ENCODE measurements at regions not wholly inside any gene's neighbourhood (a gene's known extent, or its start where the extent isn't known, plus 50 kb on each side); places are given as distances from the start of the nearest gene placed in this dataset.

DNA sequence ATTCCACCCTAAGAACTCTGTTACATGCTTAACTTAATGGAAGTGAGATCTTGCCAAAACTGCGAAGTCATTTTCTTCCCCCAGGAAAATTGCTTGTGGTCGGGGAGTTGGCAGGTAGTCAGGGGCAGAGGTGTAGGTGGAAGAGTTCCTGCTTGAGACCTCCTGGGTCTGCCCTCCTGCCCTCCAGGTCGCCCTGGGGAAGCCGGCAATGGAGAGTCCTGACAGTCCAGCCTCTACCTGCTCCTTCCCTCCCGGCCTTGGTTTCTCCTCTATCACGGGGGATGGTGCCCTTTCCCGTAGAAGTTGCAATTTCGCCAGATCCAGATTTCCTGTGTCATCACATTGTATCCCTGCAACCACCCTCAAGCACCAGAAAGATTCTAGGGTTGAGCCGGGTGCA is 463.8 kb downstream of the MATN1 start:
- H3K4me1 ChIP-seq (ENCODE audit: control insufficient read depth, insufficient read depth, low read length): no peaks in the 10 kb centered on the region
- no peak for DNase-seq
- no peaks in the 10 kb centered on the region for H3K36me3 ChIP-seq (ENCODE audit: control insufficient read depth, insufficient read depth, low read length)
- no peak overlapping the region for H3K27ac ChIP-seq (ENCODE audit: low read length)
- peaks cover 23% of the 10 kb centered on the region for H3K27me3 ChIP-seq (ENCODE audit: control insufficient read depth, insufficient read depth, low read length)
- no peaks in the 10 kb centered on the region for H3K9me3 ChIP-seq (replicated peaks; ENCODE audit: control insufficient read depth, low read depth, low read length)
- 58% methylated on average over 6 of the region's 9 CpGs for WGBS (ENCODE audit: insufficient coverage)
- no peak overlapping the region for H3K4me3 ChIP-seq (ENCODE audit: low read length)

GRCh38 chr1:30258876-30259275 is 464.5 kb downstream of the MATN1 start:
- Histone ChIP-seq H3K27me3 (ENCODE audit: control insufficient read depth, insufficient read depth, low read length) (peaks cover 25% of the 10 kb centered on the region), H3K36me3 (ENCODE audit: control insufficient read depth, insufficient read depth, low read length) (no peaks in the 10 kb centered on the region), H3K27ac (ENCODE audit: low read length) (no peak overlapping the region), H3K4me3 (ENCODE audit: low read length) (no peak overlapping the region), H3K4me1 (ENCODE audit: control insufficient read depth, insufficient read depth, low read length) (no peaks in the 10 kb centered on the region), H3K9me3 (replicated peaks; ENCODE audit: control insufficient read depth, low read depth, low read length) (no peaks in the 10 kb centered on the region)
- 4% methylated on average over 3 of the region's 4 CpGs for WGBS (ENCODE audit: insufficient coverage)
- no peak for DNase-seq

GRCh38 chr1:30258471-30258870 is 464.9 kb downstream of the MATN1 start:
- no peak for DNase-seq
- H3K27ac ChIP-seq (ENCODE audit: low read length): no peak overlapping the region
- peaks cover 25% of the 10 kb centered on the region for H3K27me3 ChIP-seq (ENCODE audit: control insufficient read depth, insufficient read depth, low read length)
- H3K9me3 ChIP-seq (replicated peaks; ENCODE audit: control insufficient read depth, low read depth, low read length): no peaks in the 10 kb centered on the region
- H3K36me3 ChIP-seq (ENCODE audit: control insufficient read depth, insufficient read depth, low read length): no peaks in the 10 kb centered on the region
- H3K4me1 ChIP-seq (ENCODE audit: control insufficient read depth, insufficient read depth, low read length): no peaks in the 10 kb centered on the region
- no peak overlapping the region for H3K4me3 ChIP-seq (ENCODE audit: low read length)
- WGBS (ENCODE audit: insufficient coverage): 63% methylated on average over 4 of the region's 6 CpGs

DNA sequence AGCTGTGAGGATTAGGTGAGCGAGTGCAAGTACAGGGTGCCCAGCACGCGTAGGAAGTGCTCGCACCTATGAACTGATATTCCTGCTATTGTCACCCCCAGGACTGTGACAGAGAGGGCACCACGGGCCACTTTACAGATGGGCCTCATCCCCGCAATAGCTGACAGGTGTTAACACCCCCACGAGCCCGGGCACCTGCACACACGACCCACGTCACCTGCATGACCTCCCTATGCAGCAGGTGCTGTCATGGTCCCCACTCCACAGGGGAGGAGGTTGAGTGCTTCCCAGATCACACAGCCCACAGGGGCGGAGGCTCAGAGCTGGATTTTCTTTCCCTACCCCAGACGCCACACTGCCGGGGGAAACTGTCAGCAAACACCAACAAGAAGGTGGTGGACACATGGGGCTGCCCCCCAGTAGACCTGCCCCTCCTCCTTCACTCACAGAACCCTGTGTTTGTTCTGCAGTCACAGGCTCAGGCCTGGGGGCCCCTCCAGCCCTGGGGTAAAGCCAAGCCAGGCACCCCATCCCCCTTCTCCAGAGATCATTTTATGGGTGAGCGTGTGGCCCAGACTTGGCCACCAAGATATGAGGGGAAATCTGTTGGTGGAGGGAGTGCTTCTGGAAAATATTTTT is 465.5 kb downstream of the MATN1 start:
- H3K27me3 ChIP-seq (ENCODE audit: control insufficient read depth, insufficient read depth, low read length): peaks cover 25% of the 10 kb centered on the region
- no peaks in the 10 kb centered on the region for H3K4me1 ChIP-seq (ENCODE audit: control insufficient read depth, insufficient read depth, low read length)
- H3K9me3 ChIP-seq (replicated peaks; ENCODE audit: control insufficient read depth, low read depth, low read length): no peaks in the 10 kb centered on the region
- WGBS (ENCODE audit: insufficient coverage): 60% methylated on average over 7 of the region's 14 CpGs
- no peak for DNase-seq
- no peak overlapping the region for H3K27ac ChIP-seq (ENCODE audit: low read length)
- no peaks in the 10 kb centered on the region for H3K36me3 ChIP-seq (ENCODE audit: control insufficient read depth, insufficient read depth, low read length)
- no peak overlapping the region for H3K4me3 ChIP-seq (ENCODE audit: low read length)

- no peak for DNase-seq
- Histone ChIP-seq H3K4me1 (ENCODE audit: control insufficient read depth, insufficient read depth, low read length) (no peaks in the 10 kb centered on the region), H3K27ac (ENCODE audit: low read length) (no peak overlapping the region), H3K36me3 (ENCODE audit: control insufficient read depth, insufficient read depth, low read length) (no peaks in the 10 kb centered on the region), H3K27me3 (ENCODE audit: control insufficient read depth, insufficient read depth, low read length) (peaks cover 26% of the 10 kb centered on the region), H3K4me3 (ENCODE audit: low read length) (no peak overlapping the region), H3K9me3 (replicated peaks; ENCODE audit: control insufficient read depth, low read depth, low read length) (no peaks in the 10 kb centered on the region)
- no CpG with 5 or more reads among the region's 1 CpG for WGBS (ENCODE audit: insufficient coverage)
These were observed 466.1 kb downstream of the MATN1 start for GRCh38 chr1:30257322-30257721.

DNA sequence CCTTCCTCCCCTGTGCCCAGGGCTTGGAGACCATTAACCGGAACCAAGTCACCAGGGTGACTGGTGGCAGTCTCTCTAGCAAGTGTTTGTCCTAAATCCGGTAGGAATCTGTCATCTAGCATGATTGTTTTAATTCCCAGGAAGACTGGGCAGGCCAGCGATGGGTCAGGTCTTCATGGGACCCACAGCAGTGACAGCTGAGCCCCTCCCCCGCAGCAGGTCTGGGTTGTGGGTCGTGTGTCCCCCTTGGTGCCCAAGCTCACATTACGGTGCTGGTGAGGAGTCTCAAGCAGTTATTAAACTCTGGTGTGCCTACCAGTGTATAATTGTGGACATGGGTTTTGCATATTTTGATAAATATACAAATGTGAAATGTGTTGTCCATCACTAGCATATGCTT is 466.5 kb downstream of the MATN1 start:
- H3K27me3 ChIP-seq (ENCODE audit: control insufficient read depth, insufficient read depth, low read length): peaks cover 28% of the 10 kb centered on the region
- WGBS (ENCODE audit: insufficient coverage): 73% methylated on average over 5 of the region's 6 CpGs
- no peaks in the 10 kb centered on the region for H3K36me3 ChIP-seq (ENCODE audit: control insufficient read depth, insufficient read depth, low read length)

DNA sequence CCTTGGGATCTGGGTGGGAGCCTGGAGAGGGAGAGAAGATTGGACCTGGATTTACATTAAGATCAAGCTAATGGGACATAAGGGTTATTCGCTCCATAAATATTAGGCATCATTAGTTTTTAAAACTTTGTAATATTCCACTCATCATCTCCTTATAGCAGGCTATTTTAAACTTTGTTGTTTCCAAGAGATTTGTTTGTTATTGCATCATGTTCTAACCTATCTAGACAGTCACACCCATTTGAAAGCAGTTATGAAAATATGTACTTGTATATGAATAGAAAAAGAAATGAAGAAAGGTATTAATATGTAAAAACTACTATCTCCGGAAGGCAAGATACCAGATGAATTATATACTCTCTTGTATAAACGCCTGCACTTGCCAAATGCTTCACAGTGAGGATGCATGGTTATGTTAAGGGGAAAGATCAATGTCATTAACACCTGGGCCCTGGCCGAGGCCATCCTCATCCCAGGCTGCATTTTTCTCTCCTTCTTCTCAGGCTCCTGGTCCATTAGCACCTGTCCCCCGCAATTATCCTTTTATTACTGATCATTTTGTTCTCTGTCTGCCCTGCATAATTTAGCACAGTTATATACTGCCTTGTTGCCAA is 468.2 kb downstream of the MATN1 start:
- no peak for DNase-seq
- H3K27me3 ChIP-seq (ENCODE audit: control insufficient read depth, insufficient read depth, low read length): peaks cover 26% of the 10 kb centered on the region
- 40% methylated on average over 2 of the region's 5 CpGs for WGBS (ENCODE audit: insufficient coverage)

More for the DNA sequence above, 466.5 kb downstream of the MATN1 start:
- DNase-seq: no peak
- Histone ChIP-seq H3K27ac (ENCODE audit: low read length) (no peak overlapping the region), H3K9me3 (replicated peaks; ENCODE audit: control insufficient read depth, low read depth, low read length) (no peaks in the 10 kb centered on the region), H3K4me3 (ENCODE audit: low read length) (no peak overlapping the region), H3K4me1 (ENCODE audit: control insufficient read depth, insufficient read depth, low read length) (no peaks in the 10 kb centered on the region)

GRCh38 chr1:30253807-30254440 is 469.5 kb downstream of the MATN1 start:
- H3K4me3 ChIP-seq (ENCODE audit: low read length): no peak overlapping the region
- DNase-seq: no peak
- no peaks in the 10 kb centered on the region for H3K9me3 ChIP-seq (replicated peaks; ENCODE audit: control insufficient read depth, low read depth, low read length)
- no peaks in the 10 kb centered on the region for H3K4me1 ChIP-seq (ENCODE audit: control insufficient read depth, insufficient read depth, low read length)
- WGBS (ENCODE audit: insufficient coverage): 86% methylated on average over 6 of the region's 8 CpGs
- no peaks in the 10 kb centered on the region for H3K36me3 ChIP-seq (ENCODE audit: control insufficient read depth, insufficient read depth, low read length)
- peaks cover 16% of the 10 kb centered on the region for H3K27me3 ChIP-seq (ENCODE audit: control insufficient read depth, insufficient read depth, low read length)
- H3K27ac ChIP-seq (ENCODE audit: low read length): no peak overlapping the region

More for the DNA sequence above, 468.2 kb downstream of the MATN1 start:
- no peaks in the 10 kb centered on the region for H3K36me3 ChIP-seq (ENCODE audit: control insufficient read depth, insufficient read depth, low read length)
- H3K4me1 ChIP-seq (ENCODE audit: control insufficient read depth, insufficient read depth, low read length): no peaks in the 10 kb centered on the region
- no peak overlapping the region for H3K27ac ChIP-seq (ENCODE audit: low read length)
- H3K9me3 ChIP-seq (replicated peaks; ENCODE audit: control insufficient read depth, low read depth, low read length): no peaks in the 10 kb centered on the region
- no peak overlapping the region for H3K4me3 ChIP-seq (ENCODE audit: low read length)

DNA sequence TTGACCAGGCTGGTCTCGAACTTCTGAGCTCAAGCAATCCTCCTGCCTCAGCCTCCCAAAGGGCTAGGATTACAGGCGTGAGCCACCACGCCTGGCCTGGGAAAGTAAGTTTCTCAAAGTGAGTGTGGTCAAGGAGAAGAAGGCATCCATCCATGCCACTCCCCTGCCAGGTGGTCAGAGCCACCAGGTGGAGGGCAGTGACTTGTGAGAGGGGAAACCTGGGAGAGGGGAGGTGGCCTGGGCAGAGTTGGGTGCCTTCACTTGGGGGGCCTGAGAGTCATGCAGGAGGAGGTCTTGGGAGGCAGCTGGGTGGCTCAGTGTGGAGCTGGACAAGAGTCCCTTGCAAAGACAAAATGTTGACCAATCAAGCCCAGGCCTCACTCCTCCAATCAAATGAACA is 470.0 kb downstream of the MATN1 start:
- no CpG with 5 or more reads among the region's 3 CpGs for WGBS (ENCODE audit: insufficient coverage)

GRCh38 chr1:30250984-30251850 is 472.2 kb downstream of the MATN1 start:
- Histone ChIP-seq H3K27me3 (ENCODE audit: control insufficient read depth, insufficient read depth, low read length) (peaks cover 7% of the 10 kb centered on the region), H3K4me3 (ENCODE audit: low read length) (no peak overlapping the region), H3K27ac (ENCODE audit: low read length) (no peak overlapping the region), H3K36me3 (ENCODE audit: control insufficient read depth, insufficient read depth, low read length) (no peaks in the 10 kb centered on the region), H3K9me3 (replicated peaks; ENCODE audit: control insufficient read depth, low read depth, low read length) (no peaks in the 10 kb centered on the region), H3K4me1 (ENCODE audit: control insufficient read depth, insufficient read depth, low read length) (no peaks in the 10 kb centered on the region)
- no peak for DNase-seq
- WGBS (ENCODE audit: insufficient coverage): 57% methylated on average over 1 of the region's 6 CpGs

More for the DNA sequence above, 470.0 kb downstream of the MATN1 start:
- Histone ChIP-seq H3K4me3 (ENCODE audit: low read length) (no peak overlapping the region), H3K27me3 (ENCODE audit: control insufficient read depth, insufficient read depth, low read length) (peaks cover 13% of the 10 kb centered on the region), H3K27ac (ENCODE audit: low read length) (no peak overlapping the region), H3K9me3 (replicated peaks; ENCODE audit: control insufficient read depth, low read depth, low read length) (no peaks in the 10 kb centered on the region), H3K36me3 (ENCODE audit: control insufficient read depth, insufficient read depth, low read length) (no peaks in the 10 kb centered on the region), H3K4me1 (ENCODE audit: control insufficient read depth, insufficient read depth, low read length) (no peaks in the 10 kb centered on the region)
- no peak for DNase-seq
